Stimulated activated CD8-positive, alpha-beta memory T cell treated with anti-CD3 and anti-CD28 coated beads, Interleukin-15, amount 100 ng/mL, for 4 hours (primary cell): ENCODE measurements at regions not wholly inside any gene's neighbourhood (a gene's known extent, or its start where the extent isn't known, plus 50 kb on each side); places are given as distances from the start of the nearest gene placed in this dataset.

Experiments used
- DNase-seq, 2 donors: peaks; one replicate each; pipeline ENCODE4 v3.0.0-alpha.2; 2020; ENCODE audit warnings: low read depth in 2 of 2

- DNase-seq = no peak
Measured at GRCh38 chr20:57059055-57059596, 207.3 kb downstream of the BMP7 start.

GRCh38 chr20:57060407-57061050 lies 205.9 kb downstream of the BMP7 start:
- no peak for DNase-seq

- no peak for DNase-seq
Measured at GRCh38 chr20:57061051-57061900, 205.2 kb downstream of the BMP7 start.

- no peak for DNase-seq
Measured at GRCh38 chr20:57062241-57062640, 204.2 kb downstream of the BMP7 start.

GRCh38 chr20:57062696-57063270 lies 203.7 kb downstream of the BMP7 start:
- DNase-seq = no peak

GRCh38 chr20:57064836-57065235 lies 201.6 kb downstream of the BMP7 start:
- DNase-seq = no peak

GRCh38 chr20:57065646-57066045 lies 200.8 kb downstream of the BMP7 start:
- no peak for DNase-seq

- no peak for DNase-seq
Measured at GRCh38 chr20:57066126-57066900, 200.1 kb downstream of the BMP7 start.

- no peak for DNase-seq
Measured at GRCh38 chr20:57069442-57069841, 197.0 kb downstream of the BMP7 start.

GRCh38 chr20:57070296-57070695 lies 196.1 kb downstream of the BMP7 start:
- DNase-seq = no peak

GRCh38 chr20:57071283-57071731 lies 195.1 kb downstream of the BMP7 start:
- DNase-seq = no peak

- no peak for DNase-seq
Measured at GRCh38 chr20:57071954-57072583, 194.4 kb downstream of the BMP7 start.

- no peak for DNase-seq
Measured at GRCh38 chr20:57073402-57073801, 193.0 kb downstream of the BMP7 start.

- DNase-seq = no peak
Measured at GRCh38 chr20:57074386-57074785, 192.1 kb downstream of the BMP7 start.

GRCh38 chr20:57075181-57075580 lies 191.3 kb downstream of the BMP7 start:
- no peak for DNase-seq

- DNase-seq = no peak
Measured at GRCh38 chr20:57075603-57076002, 190.8 kb downstream of the BMP7 start.

- no peak for DNase-seq
Measured at GRCh38 chr20:57076152-57076652, 190.2 kb downstream of the BMP7 start.

- DNase-seq = no peak
Measured at GRCh38 chr20:57076951-57077350, 189.5 kb downstream of the BMP7 start.

- DNase-seq = no peak
Measured at GRCh38 chr20:57078116-57078515, 188.3 kb downstream of the BMP7 start.

- no peak for DNase-seq
Measured at GRCh38 chr20:57079031-57080005, 187.1 kb downstream of the BMP7 start.
